ENCODE measurements at regions not wholly inside any gene's neighbourhood (a gene's known extent, or its start where the extent isn't known, plus 50 kb on each side); places are given as distances from the start of the nearest gene placed in this dataset.

- DNase-seq: no peak
Measured at GRCh38 chr12:81949841-81950308, 190.7 kb upstream of the PPFIA2 start.

- DNase-seq: no peak
Measured at GRCh38 chr12:81949416-81949815, 190.3 kb upstream of the PPFIA2 start.

- DNase-seq: no peak
Measured at GRCh38 chr12:81944886-81945285, 185.7 kb upstream of the PPFIA2 start.

- DNase-seq: no peak
Measured at GRCh38 chr12:81942594-81942993, 183.4 kb upstream of the PPFIA2 start.

- no peak for DNase-seq
Measured at GRCh38 chr12:81930037-81930436, 170.9 kb upstream of the PPFIA2 start.

GRCh38 chr12:81896771-81897170 is 137.6 kb upstream of the PPFIA2 start:
- DNase-seq: no peak

GRCh38 chr12:81888961-81889360 is 129.8 kb upstream of the PPFIA2 start:
- DNase-seq: no peak

- no peak for DNase-seq
Measured at GRCh38 chr12:81888106-81888740, 129.1 kb upstream of the PPFIA2 start.

- no peak for DNase-seq
Measured at GRCh38 chr12:81874586-81874985, 115.4 kb upstream of the PPFIA2 start.

GRCh38 chr12:81874166-81874565 is 115.0 kb upstream of the PPFIA2 start:
- no peak for DNase-seq

GRCh38 chr12:81872400-81872799 is 113.2 kb upstream of the PPFIA2 start:
- no peak for DNase-seq

GRCh38 chr12:81866081-81866480 is 106.9 kb upstream of the PPFIA2 start:
- DNase-seq: no peak

GRCh38 chr12:81863406-81863805 is 104.3 kb upstream of the PPFIA2 start:
- no peak for DNase-seq

- no peak for DNase-seq
Measured at GRCh38 chr12:81859521-81859920, 100.4 kb upstream of the PPFIA2 start.

GRCh38 chr12:81843599-81843998 is 84.4 kb upstream of the PPFIA2 start:
- DNase-seq: no peak

GRCh38 chr12:81835783-81836182 is 76.6 kb upstream of the PPFIA2 start:
- no peak for DNase-seq

- no peak for DNase-seq
Measured at GRCh38 chr12:81819991-81820633, 61.0 kb upstream of the PPFIA2 start.

GRCh38 chr12:81815611-81816010 is 56.5 kb upstream of the PPFIA2 start:
- no peak for DNase-seq

- no peak for DNase-seq
Measured at GRCh38 chr12:81811778-81812125, 52.6 kb upstream of the PPFIA2 start.

GRCh38 chr12:81811061-81811777 is 52.1 kb upstream of the PPFIA2 start:
- DNase-seq: no peak

GRCh38 chr12:81809829-81810595 is 50.9 kb upstream of the PPFIA2 start:
- no peak for DNase-seq

- DNase-seq: no peak
Measured at GRCh38 chr12:81809113-81809777, 50.1 kb upstream of the PPFIA2 start.
